ENCODE measurements at regions not wholly inside any gene's neighbourhood (a gene's known extent, or its start where the extent isn't known, plus 50 kb on each side); places are given as distances from the start of the nearest gene placed in this dataset.

GRCh38 chr7:106788637-106789036 is 76.4 kb upstream of the PIK3CG start:
- Histone ChIP-seq H3K79me2 (ENCODE audit: control insufficient read depth, low read length) (no peaks in the 10 kb centered on the region), H3K9me2 (replicated peaks; ENCODE audit: control insufficient read depth, low read length) (no peaks in the 10 kb centered on the region), H3K4me3 (ENCODE audit: low read length) (no peak overlapping the region), H3K27me3 (ENCODE audit: control insufficient read depth, low read length) (peaks cover 15% of the 10 kb centered on the region), H3K36me3 (ENCODE audit: control insufficient read depth, low read length) (no peaks in the 10 kb centered on the region), H4K20me1 (ENCODE audit: control insufficient read depth, insufficient read depth, low read depth, low read length) (no peaks in the 10 kb centered on the region), H3K4me2 (ENCODE audit: low read length) (no peak overlapping the region), H3K27ac (ENCODE audit: low read depth, low read length) (no peak overlapping the region), H3K9me3 (ENCODE audit: control insufficient read depth, insufficient read depth, low read length) (no peaks in the 10 kb centered on the region), H3K4me1 (ENCODE audit: control insufficient read depth, low read length) (no peaks in the 10 kb centered on the region), H3F3A (ENCODE audit: control insufficient read depth, insufficient read depth) (no peaks in the 10 kb centered on the region)
- no peak for TF ChIP-seq EZH2phosphoT487 (IDR thresholded peaks at IDR 0.05; ENCODE audit: borderline replicate concordance, low read length)
- no peak for TF ChIP-seq CTCF (IDR thresholded peaks at IDR 0.05; ENCODE audit: low read depth, low read length, poor library complexity, severe bottlenecking)

GRCh38 chr7:106791526-106791925 is 73.6 kb upstream of the PIK3CG start:
- TF ChIP-seq EZH2phosphoT487 (IDR thresholded peaks at IDR 0.05; ENCODE audit: borderline replicate concordance, low read length), result no peak
- no peak for TF ChIP-seq CTCF (IDR thresholded peaks at IDR 0.05; ENCODE audit: low read depth, low read length, poor library complexity, severe bottlenecking)
- H3K27ac ChIP-seq (ENCODE audit: low read depth, low read length), result no peak overlapping the region
- H3K36me3 ChIP-seq (ENCODE audit: control insufficient read depth, low read length), result no peaks in the 10 kb centered on the region
- H3K4me1 ChIP-seq (ENCODE audit: control insufficient read depth, low read length), result no peaks in the 10 kb centered on the region
- no peaks in the 10 kb centered on the region for H3K9me2 ChIP-seq (replicated peaks; ENCODE audit: control insufficient read depth, low read length)
- H3K79me2 ChIP-seq (ENCODE audit: control insufficient read depth, low read length), result no peaks in the 10 kb centered on the region
- H3K4me3 ChIP-seq (ENCODE audit: low read length), result no peak overlapping the region
- H4K20me1 ChIP-seq (ENCODE audit: control insufficient read depth, insufficient read depth, low read depth, low read length), result no peaks in the 10 kb centered on the region
- H3K27me3 ChIP-seq (ENCODE audit: control insufficient read depth, low read length), result peaks cover 10% of the 10 kb centered on the region
- no peak overlapping the region for H3K4me2 ChIP-seq (ENCODE audit: low read length)
- no peaks in the 10 kb centered on the region for H3K9me3 ChIP-seq (ENCODE audit: control insufficient read depth, insufficient read depth, low read length)
- no peaks in the 10 kb centered on the region for H3F3A ChIP-seq (ENCODE audit: control insufficient read depth, insufficient read depth)

- Histone ChIP-seq H3K36me3 (ENCODE audit: control insufficient read depth, low read length) (no peaks in the 10 kb centered on the region), H3K27ac (ENCODE audit: low read depth, low read length) (no peak overlapping the region), H3F3A (ENCODE audit: control insufficient read depth, insufficient read depth) (no peaks in the 10 kb centered on the region), H3K9me2 (replicated peaks; ENCODE audit: control insufficient read depth, low read length) (no peaks in the 10 kb centered on the region), H3K79me2 (ENCODE audit: control insufficient read depth, low read length) (no peaks in the 10 kb centered on the region), H3K27me3 (ENCODE audit: control insufficient read depth, low read length) (peaks cover 10% of the 10 kb centered on the region), H3K9me3 (ENCODE audit: control insufficient read depth, insufficient read depth, low read length) (no peaks in the 10 kb centered on the region; the same call in 1 of the 2 replicates), H3K4me3 (ENCODE audit: low read length) (no peak overlapping the region), H4K20me1 (ENCODE audit: control insufficient read depth, insufficient read depth, low read depth, low read length) (no peaks in the 10 kb centered on the region), H3K4me1 (ENCODE audit: control insufficient read depth, low read length) (no peaks in the 10 kb centered on the region), H3K4me2 (ENCODE audit: low read length) (no peak overlapping the region)
- no peak for TF ChIP-seq EZH2phosphoT487 (IDR thresholded peaks at IDR 0.05; ENCODE audit: borderline replicate concordance, low read length)
Observed at GRCh38 chr7:106792233-106792926, 72.7 kb upstream of the PIK3CG start.

Data from DOHH2 (cell line).